Lung (tissue), 11 donors: ENCODE measurements at regions not wholly inside any gene's neighbourhood (a gene's known extent, or its start where the extent isn't known, plus 50 kb on each side); places are given as distances from the start of the nearest gene placed in this dataset.

ENCODE experiments used
- ATAC-seq: fragments of 200-7000 bp; cut with Tn5 transposase; one replicate; pipeline ENCODE4 v1.9.1; 2020; ENCODE audit warnings: moderate number of reproducible peaks; ENCODE audit not compliant: insufficient read depth, low FRiP score
- DNase-seq, 3 donors: peaks; one replicate each; pipeline ENCODE4 v3.0.0-alpha.2; 2013 to 2017
- H3K27ac ChIP-seq, 2 donors: one replicate each; pipeline ENCODE4 v1.5.1; 2013; ENCODE audit warnings: mild to moderate bottlenecking in 2 of 2, moderate library complexity in 2 of 2, control low read depth in 1 of 2, inconsistent platforms in 1 of 2, low read depth in 1 of 2, low read length in 1 of 2
- H3K27me3 ChIP-seq, 3 donors: one replicate each; pipeline ENCODE4 v1.5.1; 2013; ENCODE audit warnings: low read length in 2 of 3; ENCODE audit not compliant: control insufficient read depth in 3 of 3, insufficient read depth in 3 of 3
- H3K36me3 ChIP-seq, 4 donors: one replicate each; pipeline ENCODE4 v1.5.1; 2013; ENCODE audit warnings: low read length in 4 of 4, mild to moderate bottlenecking in 1 of 4, moderate library complexity in 1 of 4; ENCODE audit not compliant: control insufficient read depth in 4 of 4, insufficient read depth in 4 of 4
- H3K4me1 ChIP-seq, 5 donors: one replicate each; pipeline ENCODE4 v1.5.1; 2013; ENCODE audit warnings: low read length in 5 of 5, mild to moderate bottlenecking in 2 of 5, moderate library complexity in 1 of 5; ENCODE audit not compliant: control insufficient read depth in 5 of 5, insufficient read depth in 5 of 5
- H3K4me3 ChIP-seq: one replicate; pipeline ENCODE4 v1.5.1; 2013; ENCODE audit warnings: mild to moderate bottlenecking, control low read depth, moderate library complexity
- H3K9ac ChIP-seq, 2 donors: one replicate each; pipeline ENCODE4 v1.5.1; 2013; ENCODE audit warnings: low read length in 2 of 2, control low read depth in 1 of 2; ENCODE audit not compliant: insufficient read depth in 1 of 2
- H3K9me3 ChIP-seq, 4 donors: one replicate each; pipeline ENCODE4 v1.5.1; 2013; ENCODE audit warnings: low read length in 3 of 4, mild to moderate bottlenecking in 1 of 4, moderate library complexity in 1 of 4; ENCODE audit not compliant: control insufficient read depth in 4 of 4, insufficient read depth in 3 of 4
- WGBS, 2 donors: extraction: QIAGEN DNeasy Blood & Tissue Kit; methylation state at CpG; one replicate each; pipeline ENCODE4 v1.1.7; 2013; 5-methylcytosine and 5-hydroxymethylcytosine counted together
- TF ChIP-seq, protein P1 (sequence below): IDR thresholded peaks from 2 replicates; pipeline ENCODE4 v1.5.1; 2012; ENCODE audit warnings: mild to moderate bottlenecking; ENCODE audit errors: control extremely low read depth, extremely low read depth
- donor health status: control.
- donor health status: control.
- donor health status: Bipolar disorder and iron deficiency.
- donor health status: healthy.
- donor health status: DM: yes; HTN: yes; CAD: no.

DNA sequence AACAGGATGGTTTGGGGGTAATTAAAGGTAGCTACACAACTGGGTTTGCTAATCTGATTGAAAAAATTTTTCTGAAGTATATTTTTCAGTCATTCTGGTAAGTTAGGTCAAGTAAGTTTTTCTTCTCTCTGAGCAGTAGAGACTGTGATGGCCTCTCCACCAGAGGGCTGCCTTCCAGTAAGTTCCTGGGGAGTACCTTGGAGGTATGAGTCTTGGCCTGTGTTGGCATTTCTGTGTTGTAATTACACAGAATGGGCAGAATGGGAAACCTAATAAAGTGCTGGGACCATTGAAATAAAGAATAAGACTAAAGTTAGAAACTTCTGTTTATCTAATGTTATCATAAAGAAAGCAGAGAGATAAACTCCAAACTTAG lies 430.8 kb downstream of the ARHGEF28 start:
- ATAC-seq (no peak), DNase-seq (peak in 1 of 3 donors; percentile 31)
- H3K4me3 ChIP-seq: no peak overlapping the region
- TF ChIP-seq, protein P1, sequence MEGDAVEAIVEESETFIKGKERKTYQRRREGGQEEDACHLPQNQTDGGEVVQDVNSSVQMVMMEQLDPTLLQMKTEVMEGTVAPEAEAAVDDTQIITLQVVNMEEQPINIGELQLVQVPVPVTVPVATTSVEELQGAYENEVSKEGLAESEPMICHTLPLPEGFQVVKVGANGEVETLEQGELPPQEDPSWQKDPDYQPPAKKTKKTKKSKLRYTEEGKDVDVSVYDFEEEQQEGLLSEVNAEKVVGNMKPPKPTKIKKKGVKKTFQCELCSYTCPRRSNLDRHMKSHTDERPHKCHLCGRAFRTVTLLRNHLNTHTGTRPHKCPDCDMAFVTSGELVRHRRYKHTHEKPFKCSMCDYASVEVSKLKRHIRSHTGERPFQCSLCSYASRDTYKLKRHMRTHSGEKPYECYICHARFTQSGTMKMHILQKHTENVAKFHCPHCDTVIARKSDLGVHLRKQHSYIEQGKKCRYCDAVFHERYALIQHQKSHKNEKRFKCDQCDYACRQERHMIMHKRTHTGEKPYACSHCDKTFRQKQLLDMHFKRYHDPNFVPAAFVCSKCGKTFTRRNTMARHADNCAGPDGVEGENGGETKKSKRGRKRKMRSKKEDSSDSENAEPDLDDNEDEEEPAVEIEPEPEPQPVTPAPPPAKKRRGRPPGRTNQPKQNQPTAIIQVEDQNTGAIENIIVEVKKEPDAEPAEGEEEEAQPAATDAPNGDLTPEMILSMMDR: no peak
- H3K9me3 ChIP-seq: no peaks in the 10 kb centered on the region
- H3K9ac ChIP-seq: no peak overlapping the region
- no peaks in the 10 kb centered on the region for H3K27me3 ChIP-seq
- H3K36me3 ChIP-seq: no peaks in the 10 kb centered on the region
- peaks cover 0 to 25% (median 9%) of the 10 kb centered on the region in 5 donors for H3K4me1 ChIP-seq
- no peak overlapping the region for H3K27ac ChIP-seq

DNA sequence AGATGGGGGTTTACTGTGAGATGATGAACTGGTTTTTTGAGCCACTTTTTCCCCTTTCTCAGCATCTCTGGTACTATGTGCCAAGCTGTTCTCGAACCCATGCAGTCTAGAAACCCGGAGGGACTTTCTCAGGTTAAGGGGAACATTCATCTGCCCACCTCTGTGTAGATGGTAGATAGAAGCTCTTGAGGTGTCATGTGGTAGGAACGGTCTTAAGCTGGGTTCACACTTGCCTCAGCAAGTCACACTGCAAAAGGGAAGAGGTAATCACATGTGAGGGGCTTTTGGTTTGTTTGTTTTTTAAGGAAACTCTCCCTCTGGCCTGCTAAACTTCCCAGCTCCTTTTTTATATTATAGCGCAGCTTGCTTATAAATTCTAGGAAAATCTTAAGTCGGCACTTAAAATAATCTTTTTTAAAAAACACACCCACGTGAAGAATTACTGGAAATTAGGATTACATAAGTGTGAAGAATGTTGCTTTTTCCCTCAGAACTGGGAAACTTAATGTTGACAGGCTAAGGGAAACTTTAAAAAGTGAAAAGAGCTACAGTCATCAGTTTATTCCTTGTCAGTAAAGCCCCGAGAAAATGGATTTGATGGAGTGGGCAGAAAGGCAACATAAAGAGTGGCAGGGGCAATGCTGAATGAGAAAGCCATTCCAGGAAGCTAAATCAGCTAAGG lies 430.3 kb downstream of the ARHGEF28 start:
- Histone ChIP-seq H3K9me3 (no peaks in the 10 kb centered on the region), H3K9ac (no peak overlapping the region), H3K4me3 (no peak overlapping the region), H3K27me3 (no peaks in the 10 kb centered on the region), H3K27ac (no peak overlapping the region), H3K36me3 (no peaks in the 10 kb centered on the region), H3K4me1 (peaks cover 0 to 25% (median 9%) of the 10 kb centered on the region in 5 donors)
- no peak for DNase-seq
- TF ChIP-seq, protein P1: no peak
- ATAC-seq: no peak
- WGBS, 2 donors: 70 to 74% methylated on average over 7 of the region's 7 CpGs

DNA sequence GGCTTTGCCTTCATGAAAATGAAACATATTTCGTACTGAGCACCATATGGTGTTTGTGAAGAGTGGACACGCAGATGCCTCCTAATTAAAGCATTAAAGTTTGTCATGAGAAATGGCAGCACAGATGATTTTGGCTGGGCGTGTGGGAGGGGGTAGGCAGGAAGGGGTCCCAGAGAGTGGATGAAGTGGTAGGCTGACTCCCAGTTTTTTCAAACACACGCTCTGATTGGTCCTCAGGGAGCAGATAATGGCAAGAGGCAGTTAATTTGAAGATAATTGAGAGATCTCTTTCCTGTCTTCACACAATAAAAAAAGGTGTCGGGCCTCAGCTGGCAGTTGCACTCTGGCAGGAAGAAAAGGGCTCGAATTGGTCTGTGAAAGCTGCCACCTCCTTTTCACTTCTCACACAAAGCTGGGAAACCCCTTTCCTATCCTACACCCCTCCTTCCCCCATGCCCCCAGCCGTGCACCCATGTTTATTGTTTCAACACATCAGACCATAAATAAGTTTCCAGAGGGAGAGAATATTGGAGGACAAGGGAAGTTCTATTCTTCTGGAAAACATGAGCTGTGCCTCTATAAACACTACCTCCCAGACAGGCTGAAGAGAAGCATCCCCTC lies 429.6 kb downstream of the ARHGEF28 start:
- Histone ChIP-seq H3K27ac (peak overlapping the region in 1 of 2 donors; percentile 16), H3K4me1 (peaks cover 0 to 25% (median 9%) of the 10 kb centered on the region in 5 donors), H3K9ac (no peak overlapping the region), H3K9me3 (no peaks in the 10 kb centered on the region), H3K4me3 (no peak overlapping the region), H3K36me3 (no peaks in the 10 kb centered on the region), H3K27me3 (no peaks in the 10 kb centered on the region)
- TF ChIP-seq, protein P1: no peak
- DNase-seq (peak; percentile 42 to 60 (median 58)), ATAC-seq (no peak)
- WGBS, 2 donors: 75 to 87% methylated on average over 7 of the region's 7 CpGs
